Natural killer cell (primary cell): ENCODE measurements at regions not wholly inside any gene's neighbourhood (a gene's known extent, or its start where the extent isn't known, plus 50 kb on each side); places are given as distances from the start of the nearest gene placed in this dataset.

Experiments used
- ATAC-seq, 3 donors: fragments of 150-1000 bp in 2 of 3; fragments of 200-7000 bp in 1 of 3; cut with Tn5 transposase; 1 replicate in 1 of 3; 2 replicates in 2 of 3; pipeline ENCODE4 v1.10.0; 2021; ENCODE audit warnings: mild to moderate bottlenecking in 2 of 3, moderate library complexity in 2 of 3
- DNase-seq, 2 donors: peaks; one replicate each; pipeline versions ENCODE4 v3.0.0 to v3.0.0-alpha.2; 2013 to 2021; ENCODE audit warnings: mixed read lengths in 1 of 2
- H3K27ac ChIP-seq: one replicate; pipeline ENCODE4 v1.5.1; 2013; ENCODE audit warnings: mild to moderate bottlenecking, low read length
- H3K27me3 ChIP-seq: one replicate; pipeline ENCODE4 v1.6.1; 2013; ENCODE audit warnings: low read length; ENCODE audit not compliant: control insufficient read depth, insufficient read depth
- H3K36me3 ChIP-seq: one replicate; pipeline ENCODE4 v1.6.1; 2013; ENCODE audit warnings: low read length; ENCODE audit not compliant: control insufficient read depth, insufficient read depth
- H3K4me1 ChIP-seq: one replicate; pipeline ENCODE4 v1.6.1; 2013; ENCODE audit warnings: low read length; ENCODE audit not compliant: control insufficient read depth, insufficient read depth
- H3K4me3 ChIP-seq: one replicate; pipeline ENCODE4 v1.5.1; 2013; ENCODE audit warnings: low read length
- H3K9me3 ChIP-seq: one replicate; pipeline ENCODE4 v1.6.1; 2013; ENCODE audit warnings: low read length; ENCODE audit not compliant: control insufficient read depth, insufficient read depth
- H3K27ac Mint-ChIP-seq, 2 donors: one replicate each; pipeline ENCODE4 v1.8.0; 2022; ENCODE audit warnings: mild to moderate bottlenecking in 2 of 2, mixed read lengths in 2 of 2, moderate library complexity in 1 of 2
- H3K27me3 Mint-ChIP-seq, 2 donors: one replicate each; pipeline ENCODE4 v1.8.0; 2022; ENCODE audit warnings: low read depth in 2 of 2, mixed read lengths in 2 of 2
- H3K36me3 Mint-ChIP-seq: one replicate; pipeline ENCODE4 v1.8.0; 2022; ENCODE audit warnings: mixed read lengths
- H3K4me1 Mint-ChIP-seq, 2 donors: one replicate each; pipeline ENCODE4 v1.8.0; 2022; ENCODE audit warnings: mixed read lengths in 2 of 2
- H3K4me3 Mint-ChIP-seq: one replicate; pipeline ENCODE4 v1.8.0; 2022; ENCODE audit warnings: mild to moderate bottlenecking, moderate library complexity, mixed read lengths
- H3K9me3 Mint-ChIP-seq, 2 donors: one replicate each; pipeline ENCODE4 v1.8.0; 2022; ENCODE audit warnings: mixed read lengths in 2 of 2
- CTCF ChIP-seq: fragments of 200-600 bp; IDR thresholded peaks from one replicate; pipeline ENCODE4 v1.8.0; 2022; ENCODE audit warnings: antibody characterized with exemption
- whole genome bisulfite sequencing: methylation state at CpG from one replicate; pipeline ENCODE4 v1.1.7; 2013; ENCODE audit warnings: missing lambda C conversion rate; ENCODE audit not compliant: insufficient coverage; 5-methylcytosine and 5-hydroxymethylcytosine counted together
- intact Hi-C: fragments of 100-400 bp; cut with micrococcal nuclease; formaldehyde crosslinking; loops from one replicate; pipeline ENCODE4 v1.14.2; 2022

- Histone ChIP-seq H3K9me3 (no peaks in the 10 kb centered on the region), H3K4me3 (no peak overlapping the region), H3K27me3 (no peaks in the 10 kb centered on the region), H3K4me1 (no peaks in the 10 kb centered on the region), H3K36me3 (no peaks in the 10 kb centered on the region), H3K27ac (no peak overlapping the region)
- ATAC-seq = no peak
- intact Hi-C loops = no loop called here
- H3K4me1 Mint-ChIP-seq = no peaks in the 10 kb centered on the region
- 90% methylated on average over 4 of the region's 4 CpGs for WGBS
- DNase-seq = no peak
- no peak overlapping the region for H3K27ac Mint-ChIP-seq
- H3K4me3 Mint-ChIP-seq = no peak overlapping the region
- H3K27me3 Mint-ChIP-seq = no peaks in the 10 kb centered on the region
- no peaks in the 10 kb centered on the region for H3K36me3 Mint-ChIP-seq
- H3K9me3 Mint-ChIP-seq = no peaks in the 10 kb centered on the region
- no peak for TF ChIP-seq CTCF
These were observed 263.3 kb downstream of the GADD45G start for GRCh38 chr9:89868100-89868499.

- no peak for DNase-seq
- no peaks in the 10 kb centered on the region for H3K9me3 Mint-ChIP-seq
- H3K4me3 Mint-ChIP-seq = no peak overlapping the region
- TF ChIP-seq CTCF = no peak
- 84% methylated on average over 7 of the region's 7 CpGs for WGBS
- H3K36me3 Mint-ChIP-seq = no peaks in the 10 kb centered on the region
- Histone ChIP-seq H3K9me3 (no peaks in the 10 kb centered on the region), H3K36me3 (no peaks in the 10 kb centered on the region), H3K4me1 (no peaks in the 10 kb centered on the region), H3K4me3 (no peak overlapping the region), H3K27me3 (no peaks in the 10 kb centered on the region), H3K27ac (no peak overlapping the region)
- intact Hi-C loops = no loop called here
- no peak overlapping the region for H3K27ac Mint-ChIP-seq
- ATAC-seq = no peak
- no peaks in the 10 kb centered on the region for H3K4me1 Mint-ChIP-seq
- no peaks in the 10 kb centered on the region for H3K27me3 Mint-ChIP-seq
These were observed 265.2 kb downstream of the GADD45G start for GRCh38 chr9:89869793-89870580.

- TF ChIP-seq CTCF = no peak
- H3K4me3 ChIP-seq = no peak overlapping the region
- Mint-ChIP-seq H3K27me3 (no peaks in the 10 kb centered on the region), H3K9me3 (no peaks in the 10 kb centered on the region), H3K27ac (no peak overlapping the region), H3K4me3 (no peak overlapping the region), H3K4me1 (no peaks in the 10 kb centered on the region), H3K36me3 (no peaks in the 10 kb centered on the region)
- no peaks in the 10 kb centered on the region for H3K9me3 ChIP-seq
- H3K4me1 ChIP-seq = no peaks in the 10 kb centered on the region
- H3K27me3 ChIP-seq = no peaks in the 10 kb centered on the region
- ATAC-seq (no peak), DNase-seq (no peak)
- intact Hi-C loops = no loop called here
- WGBS = 93% methylated on average over 5 of the region's 5 CpGs
- H3K27ac ChIP-seq = no peak overlapping the region
- no peaks in the 10 kb centered on the region for H3K36me3 ChIP-seq
These were observed 267.1 kb downstream of the GADD45G start for GRCh38 chr9:89871871-89872331.

GRCh38 chr9:89872426-89872912 is 267.7 kb downstream of the GADD45G start:
- Mint-ChIP-seq H3K27ac (no peak overlapping the region), H3K4me3 (no peak overlapping the region), H3K27me3 (no peaks in the 10 kb centered on the region), H3K4me1 (no peaks in the 10 kb centered on the region), H3K36me3 (no peaks in the 10 kb centered on the region), H3K9me3 (no peaks in the 10 kb centered on the region)
- Histone ChIP-seq H3K36me3 (no peaks in the 10 kb centered on the region), H3K27ac (no peak overlapping the region), H3K9me3 (no peaks in the 10 kb centered on the region), H3K27me3 (no peaks in the 10 kb centered on the region), H3K4me1 (no peaks in the 10 kb centered on the region), H3K4me3 (no peak overlapping the region)
- ATAC-seq (no peak), DNase-seq (no peak)
- intact Hi-C loops = no loop called here
- 89% methylated on average over 9 of the region's 9 CpGs for WGBS
- TF ChIP-seq CTCF = no peak
